ENCODE measurements at regions not wholly inside any gene's neighbourhood (a gene's known extent, or its start where the extent isn't known, plus 50 kb on each side); places are given as distances from the start of the nearest gene placed in this dataset.

- no peak for DNase-seq (ENCODE audit: low read depth)
These were observed 631.8 kb downstream of the AJAP1 start for GRCh38 chr1:5286244-5286643.

GRCh38 chr1:5274527-5274926, 620.1 kb downstream of the AJAP1 start:
- DNase-seq (ENCODE audit: low read depth), result no peak

- no peak for DNase-seq (ENCODE audit: low read depth)
These were observed 619.0 kb downstream of the AJAP1 start for GRCh38 chr1:5273280-5274003.

GRCh38 chr1:5272325-5272724, 617.9 kb downstream of the AJAP1 start:
- DNase-seq (ENCODE audit: low read depth), result no peak

- no peak for DNase-seq (ENCODE audit: low read depth)
These were observed 616.9 kb downstream of the AJAP1 start for GRCh38 chr1:5271264-5271663.

GRCh38 chr1:5269901-5270300, 615.5 kb downstream of the AJAP1 start:
- DNase-seq (ENCODE audit: low read depth), result no peak

GRCh38 chr1:5267603-5268235, 613.3 kb downstream of the AJAP1 start:
- no peak for DNase-seq (ENCODE audit: low read depth)

GRCh38 chr1:5265438-5266075, 611.1 kb downstream of the AJAP1 start:
- DNase-seq (ENCODE audit: low read depth), result no peak

- no peak for DNase-seq (ENCODE audit: low read depth)
These were observed 610.1 kb downstream of the AJAP1 start for GRCh38 chr1:5264476-5264875.

GRCh38 chr1:5256793-5257192, 602.4 kb downstream of the AJAP1 start:
- DNase-seq (ENCODE audit: low read depth), result no peak

GRCh38 chr1:5254975-5255374, 600.6 kb downstream of the AJAP1 start:
- DNase-seq (ENCODE audit: low read depth), result no peak

GRCh38 chr1:5254131-5254725, 599.8 kb downstream of the AJAP1 start:
- no peak for DNase-seq (ENCODE audit: low read depth)

- no peak for DNase-seq (ENCODE audit: low read depth)
These were observed 598.6 kb downstream of the AJAP1 start for GRCh38 chr1:5253036-5253435.

GRCh38 chr1:5250336-5250735, 595.9 kb downstream of the AJAP1 start:
- DNase-seq (ENCODE audit: low read depth), result no peak

- DNase-seq (ENCODE audit: low read depth), result no peak
These were observed 590.9 kb downstream of the AJAP1 start for GRCh38 chr1:5245348-5245747.

GRCh38 chr1:5244631-5245285, 590.3 kb downstream of the AJAP1 start:
- no peak for DNase-seq (ENCODE audit: low read depth)

- DNase-seq (ENCODE audit: low read depth), result no peak
These were observed 588.4 kb downstream of the AJAP1 start for GRCh38 chr1:5242850-5243249.

GRCh38 chr1:5239911-5240310, 585.5 kb downstream of the AJAP1 start:
- DNase-seq (ENCODE audit: low read depth), result no peak

- DNase-seq (ENCODE audit: low read depth), result no peak
These were observed 584.1 kb downstream of the AJAP1 start for GRCh38 chr1:5238351-5239130.

- DNase-seq (ENCODE audit: low read depth), result no peak
These were observed 581.0 kb downstream of the AJAP1 start for GRCh38 chr1:5235355-5235899.

- no peak for DNase-seq (ENCODE audit: low read depth)
These were observed 578.1 kb downstream of the AJAP1 start for GRCh38 chr1:5232537-5232936.

Data from renal cortical epithelial cell (primary cell).